ENCODE measurements at regions not wholly inside any gene's neighbourhood (a gene's known extent, or its start where the extent isn't known, plus 50 kb on each side); places are given as distances from the start of the nearest gene placed in this dataset.

DNA sequence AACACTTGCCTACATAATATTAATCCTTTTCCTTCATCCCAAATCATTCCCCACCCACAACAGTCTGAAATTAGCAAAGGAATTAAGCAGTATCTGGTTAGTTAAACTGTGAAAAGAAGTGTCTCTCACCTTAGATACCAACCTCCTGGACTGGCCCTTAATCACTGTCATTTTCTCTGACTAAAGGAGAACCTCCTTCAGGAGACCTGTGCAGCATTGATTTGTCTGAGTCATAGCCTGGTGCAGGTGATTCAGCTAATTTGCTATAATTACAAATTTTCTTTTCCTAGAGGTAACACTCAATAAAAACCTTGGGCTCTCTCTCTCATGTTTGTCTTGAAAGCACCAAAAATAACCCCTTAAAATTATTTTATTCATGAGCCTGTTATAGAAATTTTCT is 279.8 kb upstream of the SEMA6D start:
- DNase-seq, result no peak

GRCh38 chr15:47439146-47440111 is 277.9 kb upstream of the SEMA6D start:
- no peak for DNase-seq

- no peak for DNase-seq
Measured at GRCh38 chr15:47442371-47442770, 274.9 kb upstream of the SEMA6D start.

GRCh38 chr15:47443839-47444238 is 273.5 kb upstream of the SEMA6D start:
- DNase-seq, result no peak

GRCh38 chr15:47445723-47446392 is 271.4 kb upstream of the SEMA6D start:
- DNase-seq, result no peak

- DNase-seq, result no peak
Measured at GRCh38 chr15:47460795-47461573, 256.3 kb upstream of the SEMA6D start.

DNA sequence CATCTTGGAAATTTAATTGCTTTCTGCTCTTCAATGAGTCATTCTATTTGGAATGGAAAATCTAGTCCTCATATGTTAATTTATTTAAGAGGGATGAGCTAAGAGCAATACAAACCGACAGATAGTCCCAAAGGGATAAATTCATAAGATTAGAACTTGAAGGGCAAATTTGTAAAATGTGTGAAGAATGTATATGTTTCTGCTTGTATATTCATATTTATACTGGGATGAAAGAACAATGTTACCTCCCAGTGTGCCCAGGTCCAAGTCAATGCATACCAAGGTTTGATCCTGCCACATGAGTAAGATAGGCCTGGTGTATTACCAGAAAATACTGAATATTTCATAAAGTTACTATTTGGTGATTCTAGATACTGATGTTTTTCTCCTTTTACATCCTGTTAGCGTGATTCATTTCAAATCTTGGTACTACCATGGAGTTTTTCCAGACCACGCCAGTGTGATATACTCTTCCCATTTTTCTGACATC is 255.6 kb upstream of the SEMA6D start:
- no peak for DNase-seq

DNA sequence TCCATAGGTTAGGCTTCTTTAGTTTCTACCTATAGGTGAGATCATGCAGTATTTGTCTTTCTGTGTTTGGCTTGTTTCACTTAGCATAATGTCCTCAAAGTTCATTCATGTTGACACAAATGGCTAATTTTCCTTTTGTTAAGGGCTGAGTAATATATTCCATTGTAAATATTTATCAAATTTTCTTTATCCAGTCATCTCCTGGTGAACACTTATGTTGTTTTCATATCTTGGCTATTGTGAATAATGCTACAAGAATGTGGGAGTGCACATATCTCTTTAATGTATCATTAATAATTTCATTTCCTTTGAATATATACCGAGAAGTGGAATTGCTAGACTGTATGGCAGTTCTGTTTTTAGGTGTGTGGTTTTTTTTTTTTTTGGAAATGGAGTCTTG is 250.9 kb upstream of the SEMA6D start:
- DNase-seq, result no peak

- DNase-seq, result no peak
Measured at GRCh38 chr15:47470983-47471382, 246.3 kb upstream of the SEMA6D start.

DNA sequence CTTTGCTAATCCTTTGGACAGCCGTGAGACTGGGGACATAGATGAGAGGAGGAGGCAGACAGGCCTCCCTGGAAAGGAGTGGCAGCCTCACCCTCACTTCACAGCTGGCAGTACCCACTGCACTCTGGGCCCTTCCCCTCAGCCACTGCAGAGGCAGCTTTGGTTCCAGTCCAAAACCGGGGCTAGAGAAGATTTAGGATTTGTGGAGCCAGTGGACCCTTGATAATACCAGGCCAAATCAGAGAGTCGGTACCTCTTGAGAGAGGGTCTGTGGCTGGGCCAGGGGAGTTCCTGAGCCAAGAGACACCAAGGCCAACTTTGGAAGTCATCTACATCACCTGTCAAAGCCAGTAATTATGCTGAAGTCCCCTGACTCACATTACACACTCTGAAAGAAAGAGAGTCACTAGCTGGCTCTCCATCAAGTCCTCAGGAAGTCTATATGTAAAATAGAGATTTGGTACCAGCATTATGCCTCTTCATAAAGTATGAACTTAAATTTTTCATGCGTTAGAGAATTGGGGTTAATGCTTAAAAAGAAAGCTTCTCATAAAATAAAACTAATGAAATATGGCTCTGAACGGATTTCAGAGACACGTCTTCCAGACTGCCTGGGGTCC is 244.1 kb upstream of the SEMA6D start:
- no peak for DNase-seq

GRCh38 chr15:47473832-47474231 is 243.5 kb upstream of the SEMA6D start:
- no peak for DNase-seq

DNA sequence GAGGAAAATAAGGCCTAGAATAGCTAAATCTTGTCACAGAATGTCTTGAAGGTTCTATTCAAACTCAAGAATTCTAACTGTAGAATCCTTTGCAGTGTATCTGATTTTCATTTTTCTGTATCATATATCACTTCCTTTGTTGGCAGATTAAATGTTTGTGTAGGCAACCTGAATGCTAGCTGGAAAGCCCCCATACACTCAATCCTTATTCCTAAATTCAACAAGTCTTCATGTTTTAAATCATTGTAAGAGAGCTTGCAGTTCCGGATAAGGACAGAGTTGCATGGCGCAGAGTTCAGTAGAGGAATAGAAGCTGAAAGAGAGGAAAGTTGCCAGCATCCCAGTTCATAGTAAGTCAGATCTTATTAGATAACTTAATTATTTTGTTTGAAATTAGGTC is 242.0 kb upstream of the SEMA6D start:
- DNase-seq, result no peak

DNA sequence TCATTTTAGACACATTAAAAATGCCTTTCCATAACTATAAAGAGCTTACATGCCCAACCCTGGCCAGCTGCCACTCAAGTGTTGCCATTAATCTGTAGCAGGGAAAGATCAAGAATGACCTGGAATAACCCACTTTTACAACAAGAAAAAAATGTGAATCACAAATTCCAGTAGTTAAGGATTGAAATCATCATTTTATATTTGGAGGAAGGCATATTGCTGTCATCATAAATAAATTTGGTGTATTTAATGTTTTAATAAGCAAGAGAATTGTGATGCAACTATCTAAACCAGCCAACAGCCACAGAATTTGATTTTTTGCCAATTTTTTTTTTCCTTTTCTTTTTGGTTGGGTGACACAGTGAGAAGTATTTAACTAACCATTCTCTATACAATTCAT is 240.0 kb upstream of the SEMA6D start:
- no peak for DNase-seq

DNA sequence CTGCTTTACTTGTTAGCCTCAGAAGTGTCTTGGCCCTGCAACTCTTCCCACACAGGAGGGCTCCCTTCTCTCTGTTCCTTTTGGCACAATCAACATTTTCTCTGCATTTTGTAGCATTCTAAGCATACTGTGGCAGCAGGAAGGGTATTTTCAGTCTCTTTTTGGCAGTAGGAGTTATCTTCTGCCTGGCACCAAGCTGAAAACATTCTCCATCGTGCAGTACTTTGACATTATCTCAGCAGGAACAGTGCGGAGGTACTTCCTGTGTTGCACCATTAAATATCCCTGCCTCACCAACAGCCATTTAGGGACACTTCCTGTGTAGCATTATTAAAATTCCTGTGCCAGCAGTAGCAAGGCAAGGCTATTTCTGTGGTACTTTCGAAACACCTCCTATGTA is 233.2 kb upstream of the SEMA6D start:
- DNase-seq, result no peak

DNA sequence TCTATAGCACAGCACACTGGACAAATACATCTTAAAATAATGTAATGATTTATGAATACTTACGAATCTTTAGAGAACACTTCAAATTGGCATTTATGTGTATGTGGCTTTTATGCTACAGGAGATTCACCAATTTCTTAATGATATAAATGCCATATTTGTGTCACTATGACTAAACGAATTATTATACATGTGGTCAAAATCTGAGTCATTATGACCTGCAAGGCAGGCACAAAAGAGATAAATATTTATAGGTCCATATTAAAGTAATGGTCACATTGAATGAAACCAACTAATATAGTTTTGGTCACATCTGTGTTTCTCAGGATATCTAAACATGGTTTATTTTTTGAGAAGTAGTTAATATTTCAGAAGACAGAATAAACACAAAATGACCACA is 232.3 kb upstream of the SEMA6D start:
- no peak for DNase-seq

DNA sequence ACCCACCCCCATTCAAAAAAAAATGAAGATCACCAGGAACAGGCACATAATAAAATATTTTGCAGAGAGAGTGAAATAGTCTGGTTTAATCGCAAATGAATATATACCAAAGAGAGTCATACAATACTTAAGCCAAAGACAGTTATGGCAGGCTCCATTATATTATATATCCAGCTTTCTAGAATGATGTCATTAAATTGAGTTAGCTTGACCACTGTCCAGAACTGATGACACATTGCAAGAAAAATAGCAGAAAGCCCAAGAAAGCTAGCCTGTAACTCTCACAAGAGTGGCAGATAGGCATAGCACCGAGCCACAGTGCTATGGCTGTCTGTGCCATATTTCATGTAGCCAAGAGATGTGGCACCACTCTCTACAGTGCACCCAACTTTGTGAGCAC is 231.9 kb upstream of the SEMA6D start:
- DNase-seq, result no peak

DNA sequence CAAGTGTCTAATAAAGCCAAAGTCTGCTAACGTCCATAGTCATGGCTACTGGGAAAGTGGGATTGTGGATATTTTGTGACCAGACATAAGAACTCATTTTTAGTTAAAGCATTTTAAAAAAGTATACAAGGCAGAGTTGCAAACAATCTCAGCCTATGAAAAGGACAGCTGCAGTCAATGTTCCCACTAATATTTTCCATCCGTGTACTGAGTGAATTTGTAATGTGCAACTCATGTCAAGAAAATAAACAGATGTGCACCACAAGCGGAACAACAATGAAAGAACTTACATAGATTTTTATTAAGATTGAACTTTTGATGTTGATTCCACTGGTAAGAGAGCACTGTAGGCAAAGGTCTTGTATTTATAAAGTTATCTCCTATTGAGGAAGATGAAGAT is 231.3 kb upstream of the SEMA6D start:
- no peak for DNase-seq

DNA sequence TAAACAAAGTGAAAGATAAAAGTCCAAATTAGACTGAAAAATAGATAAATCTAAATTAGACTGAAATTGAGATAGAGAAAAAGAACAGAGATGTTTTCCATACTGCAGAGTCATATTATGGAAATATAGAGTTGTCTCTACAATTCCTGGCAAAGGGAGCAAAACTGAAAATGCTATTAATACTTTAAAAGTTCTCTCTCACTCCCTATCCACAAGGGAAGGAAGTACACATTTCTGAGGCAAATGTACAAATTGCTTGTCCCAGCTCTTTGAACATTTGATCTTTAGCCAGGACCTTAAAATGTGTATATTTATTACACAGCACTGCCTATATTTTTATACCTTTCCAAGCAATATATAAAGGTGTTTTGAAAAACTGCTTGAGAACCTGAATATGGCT is 225.1 kb upstream of the SEMA6D start:
- DNase-seq, result no peak

DNA sequence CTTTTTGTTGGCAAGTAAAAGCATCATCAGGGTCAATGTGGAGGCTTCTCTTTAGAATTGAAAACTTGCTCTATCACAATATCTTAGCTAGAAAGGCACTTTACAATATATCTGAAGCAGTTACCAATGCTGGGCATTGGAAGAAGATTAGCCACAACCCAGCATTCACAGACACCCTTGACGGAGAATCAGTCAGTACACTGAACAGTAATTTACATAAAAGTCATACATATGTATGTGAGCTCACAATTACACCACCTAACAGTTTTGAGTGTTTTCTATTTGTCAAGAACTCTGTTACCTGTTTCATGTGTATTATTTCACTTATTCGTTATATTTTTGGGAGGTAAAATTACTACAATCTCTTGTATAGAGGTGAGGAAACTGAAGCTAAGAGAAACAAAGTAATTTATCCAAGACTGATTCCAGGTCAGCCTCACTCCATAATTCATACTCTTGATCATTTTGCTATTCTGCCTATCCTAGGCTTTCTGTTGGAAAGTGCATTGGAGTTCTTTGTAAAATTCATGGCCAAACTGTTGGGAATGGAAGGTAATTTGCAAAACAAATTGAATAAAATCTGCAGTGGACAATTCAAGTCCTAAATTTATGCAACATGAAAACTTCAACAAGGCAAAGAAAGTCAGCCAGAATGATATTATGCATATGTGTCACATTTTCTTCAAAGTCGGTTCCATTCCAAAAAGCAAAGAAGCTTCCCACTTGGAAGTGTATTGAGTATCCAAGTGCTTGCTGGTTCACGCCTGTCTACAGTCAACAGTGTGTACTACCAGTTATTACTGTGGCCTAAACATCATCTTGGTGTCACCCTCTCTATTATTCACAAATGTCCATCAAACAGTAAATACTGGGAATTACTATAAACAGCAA is 223.7 kb upstream of the SEMA6D start:
- no peak for DNase-seq

DNA sequence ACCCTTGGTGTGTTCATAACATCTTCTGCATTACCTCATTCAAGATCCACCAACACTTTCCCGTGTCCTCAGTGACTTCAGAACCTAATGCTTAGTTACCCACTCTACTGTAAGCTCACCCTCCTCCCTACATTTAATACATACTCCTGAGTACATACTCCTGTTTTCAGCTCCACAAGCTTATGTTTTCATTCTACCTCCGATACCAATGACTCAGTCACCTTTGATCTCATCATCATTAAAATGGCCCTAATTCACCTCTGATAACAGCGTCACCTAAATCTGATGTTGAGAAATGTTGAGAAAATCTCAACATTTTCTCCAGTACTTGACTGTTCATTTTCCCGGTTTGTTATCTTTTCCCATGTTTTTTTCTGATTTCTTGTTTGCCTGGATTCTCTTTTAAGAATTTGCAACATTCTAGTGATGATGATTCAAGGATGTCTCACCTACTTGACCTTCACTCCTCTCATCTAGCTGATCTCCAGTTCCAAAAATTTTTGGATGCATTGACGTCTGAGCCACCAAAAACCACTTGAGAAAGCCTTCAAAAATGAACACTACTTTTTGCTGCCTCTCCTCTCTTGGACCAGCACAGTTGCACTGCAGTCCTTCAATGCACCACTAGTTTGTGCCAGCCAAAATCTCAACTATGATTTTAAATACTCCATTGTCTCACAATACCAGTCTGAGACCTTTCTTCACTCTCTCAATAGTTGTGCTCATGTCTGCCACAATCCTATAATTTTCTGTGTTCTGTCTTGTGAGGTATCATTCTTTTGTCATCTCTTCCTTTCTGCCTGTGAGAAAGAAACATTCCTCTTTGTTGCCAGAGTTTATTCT is 220.7 kb upstream of the SEMA6D start:
- no peak for DNase-seq

DNA sequence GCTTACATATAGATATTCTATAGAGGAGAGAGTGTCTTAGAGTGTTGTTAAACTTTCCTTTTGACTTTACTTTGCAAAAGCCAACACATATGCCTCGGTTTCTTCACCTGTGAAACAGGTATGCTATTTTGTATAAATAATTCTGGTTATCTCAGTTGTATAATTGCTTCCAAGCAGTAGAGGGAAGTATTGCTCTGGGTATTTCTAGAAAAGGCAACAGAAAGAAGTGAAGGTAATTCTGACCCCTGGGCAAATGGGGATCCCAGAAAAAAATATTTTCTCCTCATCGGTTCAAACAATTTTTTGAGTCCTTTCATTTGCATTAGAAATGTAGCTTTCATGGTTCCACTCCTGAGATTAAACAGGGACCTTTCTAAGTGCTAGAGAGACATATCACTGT is 216.5 kb upstream of the SEMA6D start:
- DNase-seq, result no peak

All from activated CD4-positive, alpha-beta T cell treated with anti-CD3 and anti-CD28 coated beads for 1 hour (primary cell).